Stimulated activated CD4-positive, alpha-beta T cell treated with anti-CD3 and anti-CD28 coated beads, Interleukin-15, amount 100 ng/mL, for 1 hour (primary cell): ENCODE measurements at regions not wholly inside any gene's neighbourhood (a gene's known extent, or its start where the extent isn't known, plus 50 kb on each side); places are given as distances from the start of the nearest gene placed in this dataset.

ENCODE experiments used
- DNase-seq, 2 donors: peaks; one replicate each; pipeline ENCODE4 v3.0.0-alpha.2; 2020; ENCODE audit warnings: low read depth in 1 of 2, low spot score in 1 of 2

DNA sequence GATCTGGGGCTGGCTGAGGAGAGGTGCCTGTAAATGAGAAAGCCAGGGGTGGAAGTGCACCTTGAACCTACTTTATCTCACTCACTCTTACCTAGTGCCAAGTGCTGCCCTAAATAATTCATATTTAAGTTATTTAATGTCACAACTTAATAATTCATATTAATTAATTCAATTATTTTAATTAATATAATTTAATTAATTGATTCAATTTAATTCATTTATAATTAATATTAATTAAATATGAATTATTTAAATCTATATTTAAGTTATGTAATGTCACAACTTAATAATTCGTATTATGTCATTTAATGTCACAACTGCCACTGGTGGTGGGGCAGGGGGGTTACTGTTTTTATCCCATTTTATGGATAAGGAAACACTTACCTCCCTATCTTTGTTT is 361.6 kb upstream of the RUNX1 start:
- DNase-seq: no peak

DNA sequence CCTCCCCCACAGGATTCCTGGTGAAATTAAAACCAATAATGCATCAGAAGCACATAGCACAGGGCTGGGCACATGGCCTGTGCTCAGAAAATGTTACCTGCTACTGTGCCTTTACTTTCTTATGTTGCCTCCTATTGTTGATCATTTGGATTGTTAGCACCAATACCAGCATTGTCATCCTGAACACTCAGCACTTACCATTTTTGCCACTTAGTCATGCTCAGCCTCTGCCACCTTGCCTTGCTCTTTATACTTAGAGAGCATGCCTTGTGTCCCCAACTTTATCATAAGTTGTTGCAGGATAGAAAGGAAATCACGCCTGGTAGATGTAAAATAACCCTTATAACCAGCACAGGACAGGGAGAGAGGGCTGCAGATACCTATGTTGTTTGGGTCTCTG is 361.0 kb upstream of the RUNX1 start:
- no peak for DNase-seq

DNA sequence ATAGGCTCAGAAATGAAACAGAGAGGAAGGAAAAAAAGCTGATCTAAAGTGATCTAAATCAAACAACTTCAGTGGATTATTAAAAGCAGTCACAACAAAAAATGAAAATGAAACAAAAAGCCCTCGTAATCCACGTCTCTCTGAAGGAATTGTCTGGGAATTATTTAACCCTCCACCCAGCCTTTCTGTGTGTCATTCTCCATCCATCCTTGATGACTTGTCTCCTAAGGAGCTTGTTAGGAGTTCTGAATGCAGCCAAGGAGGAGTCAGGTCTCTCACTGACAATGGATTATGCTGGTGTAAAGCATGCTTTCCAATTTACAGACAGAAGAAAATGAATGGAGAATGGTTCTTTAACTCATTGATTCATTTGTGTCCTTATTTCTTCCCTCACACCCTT is 359.3 kb upstream of the RUNX1 start:
- no peak for DNase-seq

DNA sequence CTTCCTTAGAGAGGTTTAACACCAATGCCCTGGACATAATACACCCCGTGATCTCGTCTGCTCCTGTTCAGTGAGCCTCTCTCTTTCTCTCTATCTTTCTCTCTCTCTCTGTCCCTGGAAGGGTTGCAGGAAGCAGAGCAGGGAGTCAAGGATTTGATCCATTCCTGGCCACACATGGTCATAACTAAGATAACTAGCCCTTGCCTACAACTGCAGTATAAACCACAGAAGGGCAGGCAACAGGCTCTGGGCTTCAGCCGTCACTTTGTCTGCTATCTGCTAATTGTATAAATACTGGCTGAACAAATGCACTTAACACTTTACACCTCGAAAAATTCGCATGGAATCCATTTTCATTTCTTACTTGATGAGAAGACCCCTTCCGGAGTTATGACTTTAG is 357.5 kb upstream of the RUNX1 start:
- no peak for DNase-seq

DNA sequence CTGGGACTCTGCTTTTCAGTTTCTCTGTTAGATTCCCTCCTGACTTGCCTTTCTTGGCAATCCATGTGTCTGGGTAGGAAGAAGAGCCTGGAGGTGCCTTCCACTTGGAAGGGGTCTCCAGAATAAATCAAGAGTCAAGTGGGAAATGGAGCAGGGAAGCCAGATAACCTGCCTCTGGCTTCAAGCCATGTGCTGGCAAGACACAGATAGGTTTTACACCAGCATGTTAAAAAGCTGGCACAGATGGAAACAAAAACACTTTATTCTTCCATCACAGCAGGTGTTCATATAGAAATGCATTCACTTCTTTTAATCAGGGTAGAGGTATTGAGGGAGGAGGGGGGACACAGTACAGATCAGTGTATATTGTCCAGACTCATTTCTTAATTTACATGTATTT is 356.9 kb upstream of the RUNX1 start:
- no peak for DNase-seq

DNA sequence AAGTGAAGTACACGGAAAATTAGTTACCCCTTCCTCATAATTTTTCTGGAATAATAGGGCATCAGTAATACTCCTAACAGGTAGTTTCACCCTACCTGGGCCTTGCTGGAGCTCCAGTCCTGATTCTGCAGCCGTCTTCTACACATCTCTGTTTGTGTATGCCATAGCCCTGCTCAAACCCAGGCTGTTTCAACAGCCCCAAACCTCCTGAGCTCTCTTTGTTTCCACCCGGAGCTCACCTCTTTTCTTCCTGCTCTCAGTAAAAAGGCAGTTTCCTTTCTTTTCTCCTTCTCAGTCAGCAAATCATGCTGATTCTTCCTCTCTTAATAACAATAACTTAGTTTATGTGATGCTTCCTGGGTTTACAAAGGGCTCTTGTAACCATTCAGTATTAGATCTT is 355.1 kb upstream of the RUNX1 start:
- no peak for DNase-seq

DNA sequence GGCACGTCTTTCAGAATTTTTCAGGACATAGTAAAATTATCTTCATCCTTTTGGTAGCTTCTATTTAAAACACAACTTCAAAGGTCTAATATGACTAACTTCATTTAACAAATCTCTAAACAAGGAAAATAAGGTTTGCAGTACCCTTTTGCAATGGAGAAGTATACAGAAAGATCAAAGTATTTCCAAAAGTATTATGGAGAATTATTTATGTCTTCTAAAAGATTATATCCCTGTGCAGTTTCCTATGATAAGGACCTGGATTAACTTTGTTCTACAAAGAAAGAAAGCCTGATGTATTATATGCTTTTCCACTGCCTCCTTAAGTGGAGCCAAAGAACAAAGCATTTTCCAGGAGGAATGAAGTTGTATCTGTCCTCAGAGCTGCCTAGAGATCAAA is 353.0 kb upstream of the RUNX1 start:
- DNase-seq: no peak

DNA sequence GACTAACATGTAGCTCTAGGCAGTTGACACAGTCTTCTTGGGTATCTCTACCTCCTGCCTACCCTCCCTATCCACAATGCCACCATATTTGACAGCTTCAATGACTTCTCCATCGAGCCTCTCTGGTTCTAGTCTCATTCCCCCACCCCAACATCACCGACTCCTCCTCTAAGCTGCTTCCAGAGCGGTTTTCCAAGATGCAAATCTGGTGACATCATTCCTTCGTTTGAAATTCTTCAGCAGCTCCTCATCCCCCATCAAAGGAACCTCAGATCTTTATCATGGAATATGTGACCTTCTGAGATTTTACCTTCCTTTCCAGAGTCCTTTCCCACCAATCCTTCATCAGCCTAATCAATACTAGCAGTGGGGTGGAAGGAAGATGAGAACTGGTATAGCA is 352.4 kb upstream of the RUNX1 start:
- no peak for DNase-seq

DNA sequence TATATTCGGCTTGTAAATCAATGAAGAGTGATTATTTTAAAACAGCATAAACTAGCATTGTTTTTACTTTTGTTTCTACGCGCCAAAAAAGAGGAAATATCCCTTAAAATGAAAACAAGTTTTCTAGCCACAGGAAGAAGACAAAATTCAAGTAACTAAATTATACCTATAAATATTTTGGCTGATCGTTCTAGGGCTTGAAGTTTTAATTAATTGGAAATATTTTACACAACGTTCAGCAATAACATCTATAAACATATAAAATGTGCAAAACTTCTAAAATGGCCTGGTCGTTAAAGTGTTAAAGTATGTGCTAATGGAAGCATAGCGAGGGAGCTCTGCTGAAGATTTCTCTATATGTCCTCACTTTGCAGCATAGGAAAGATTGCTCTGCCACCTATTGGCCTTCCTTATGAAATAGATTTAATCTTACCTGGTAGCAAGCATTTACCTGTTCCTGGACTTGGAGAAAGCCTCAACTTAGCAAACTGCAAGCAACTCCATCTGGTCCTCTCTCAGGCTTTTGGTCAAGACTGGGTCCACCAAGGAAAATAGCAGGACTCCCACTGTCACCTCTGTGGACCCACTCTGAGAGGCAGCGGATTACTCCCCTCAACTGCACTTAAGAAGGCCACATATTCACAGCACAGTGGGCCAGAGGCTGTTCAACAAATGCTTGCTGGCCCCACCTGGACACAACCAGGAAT is 351.3 kb upstream of the RUNX1 start:
- DNase-seq: peak in 1 of 2 donors; percentile 5

DNA sequence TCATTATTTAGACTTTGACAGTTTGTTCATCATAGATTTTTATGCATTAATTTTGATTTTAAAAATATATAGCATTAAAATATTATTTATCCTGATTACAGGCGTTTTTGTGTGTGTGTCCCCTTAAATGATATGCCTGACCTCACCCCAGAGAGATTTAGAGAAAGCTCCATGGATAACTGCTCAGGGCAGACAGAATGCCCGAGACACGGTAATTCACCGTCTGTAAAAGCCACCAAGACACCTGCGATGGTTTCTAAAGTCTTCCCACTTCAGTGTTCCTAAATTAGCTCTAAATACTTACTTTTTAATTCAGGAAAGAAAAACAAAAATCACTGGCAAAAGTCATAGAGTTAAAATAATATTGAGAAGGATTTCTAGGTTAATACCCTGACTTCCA is 350.6 kb upstream of the RUNX1 start:
- no peak for DNase-seq

DNA sequence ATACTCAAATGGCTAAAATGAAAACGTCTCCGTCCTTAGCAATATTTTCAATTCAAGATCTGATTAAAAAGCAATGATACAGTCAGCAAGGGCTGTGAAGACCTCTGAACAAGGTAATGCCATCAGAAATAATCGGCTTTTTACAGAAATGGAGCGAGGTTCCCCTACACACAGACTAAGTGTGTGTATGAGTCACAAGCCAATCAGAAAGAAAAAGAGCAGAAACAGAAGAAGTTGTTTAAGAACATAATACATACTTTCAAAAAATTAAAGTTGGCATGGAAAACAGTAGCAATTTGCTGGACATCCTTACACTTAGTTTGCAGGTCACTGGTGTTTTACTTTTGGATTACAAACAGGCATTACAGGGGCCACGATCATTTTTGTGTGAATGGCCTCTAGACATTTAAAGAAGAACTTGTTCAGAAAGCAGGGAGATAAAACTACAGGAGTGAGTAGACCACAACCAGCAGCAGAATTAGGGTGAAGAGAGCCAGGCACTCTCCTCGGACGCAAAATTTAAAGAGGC is 350.0 kb upstream of the RUNX1 start:
- DNase-seq: no peak

DNA sequence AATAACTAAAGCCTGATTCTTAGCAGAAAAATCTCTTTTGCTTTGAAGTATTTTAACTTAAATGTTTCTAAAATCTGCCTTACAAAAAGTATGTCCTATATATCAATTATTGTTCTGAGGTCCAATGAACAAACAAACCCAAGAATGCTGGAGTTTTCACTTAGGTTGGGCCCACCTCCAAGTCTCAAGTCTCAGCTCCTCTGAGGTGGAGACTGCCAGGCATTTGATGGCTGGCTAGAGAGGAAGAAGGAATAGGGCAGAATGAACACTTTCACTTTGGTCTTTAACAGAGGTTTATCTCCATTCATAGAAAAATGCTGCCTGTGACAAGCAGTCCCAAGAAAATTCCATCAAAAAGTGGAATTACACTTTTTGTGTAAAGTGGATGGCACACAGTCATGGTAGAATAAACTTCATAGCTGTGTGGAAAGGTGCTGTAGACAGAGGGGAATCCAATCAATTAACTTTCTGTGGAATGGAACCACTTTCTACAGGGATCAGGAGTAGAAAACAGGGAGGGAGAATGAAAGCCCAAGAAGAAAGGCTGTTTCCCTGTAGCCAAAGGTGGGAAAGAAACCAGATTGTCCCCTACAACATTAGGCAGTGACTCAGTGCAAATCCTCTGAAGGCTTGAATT is 349.4 kb upstream of the RUNX1 start:
- DNase-seq: no peak

DNA sequence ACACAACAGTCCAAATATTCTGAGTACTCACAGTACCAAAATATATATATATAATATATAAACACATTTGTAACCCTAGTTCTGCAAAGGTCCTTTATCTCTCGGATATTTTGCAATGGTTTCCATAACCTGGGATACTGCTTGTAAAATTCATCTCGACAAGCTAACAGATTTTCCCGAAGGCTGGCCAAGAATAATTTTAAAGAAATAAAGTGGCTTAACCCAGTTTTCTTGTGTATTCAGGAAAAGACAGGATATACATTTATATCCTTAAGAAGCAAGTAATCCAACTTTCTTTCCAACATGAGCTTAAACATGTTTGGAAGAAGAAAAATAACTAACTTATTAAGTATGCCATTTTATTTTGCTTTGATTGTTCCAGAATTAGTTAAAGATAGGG is 348.7 kb upstream of the RUNX1 start:
- no peak for DNase-seq

DNA sequence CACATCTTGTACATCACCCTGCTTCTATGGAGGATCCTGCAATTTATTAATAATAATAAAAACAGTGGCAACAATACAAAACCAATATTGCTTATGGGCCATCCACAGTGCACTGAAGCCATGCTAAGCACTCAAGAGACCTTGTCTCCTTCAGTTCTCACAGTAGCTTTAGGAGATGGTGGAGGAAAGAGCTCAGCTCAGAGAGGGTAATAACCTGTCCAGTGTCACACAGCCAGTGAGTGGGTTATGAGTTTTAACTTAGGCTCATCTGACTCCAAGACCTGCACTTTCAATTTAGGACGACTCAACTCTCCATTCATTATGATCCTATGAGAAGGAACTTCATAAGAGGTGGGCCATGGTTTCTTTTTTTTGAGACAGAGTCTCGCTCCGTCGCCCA is 347.6 kb upstream of the RUNX1 start:
- DNase-seq: no peak

DNA sequence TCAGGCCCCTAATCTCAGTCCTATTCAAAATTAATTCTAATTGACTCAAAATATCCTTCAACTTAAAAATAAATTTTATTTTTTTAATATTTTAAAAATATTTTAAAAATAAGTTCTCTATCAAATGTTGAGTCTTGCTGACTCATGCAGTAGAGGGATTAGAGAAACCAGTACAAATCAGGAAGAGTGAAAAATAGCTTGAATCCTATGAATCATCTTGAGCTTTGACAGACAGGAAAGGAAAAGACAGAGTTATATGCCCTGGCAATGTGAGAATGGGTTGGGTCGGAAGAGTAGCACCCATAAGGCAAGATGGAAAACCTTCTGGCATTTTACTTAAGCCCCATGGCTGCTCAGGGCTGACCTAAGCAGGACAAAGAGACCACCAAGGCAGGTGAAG is 346.6 kb upstream of the RUNX1 start:
- DNase-seq: no peak

DNA sequence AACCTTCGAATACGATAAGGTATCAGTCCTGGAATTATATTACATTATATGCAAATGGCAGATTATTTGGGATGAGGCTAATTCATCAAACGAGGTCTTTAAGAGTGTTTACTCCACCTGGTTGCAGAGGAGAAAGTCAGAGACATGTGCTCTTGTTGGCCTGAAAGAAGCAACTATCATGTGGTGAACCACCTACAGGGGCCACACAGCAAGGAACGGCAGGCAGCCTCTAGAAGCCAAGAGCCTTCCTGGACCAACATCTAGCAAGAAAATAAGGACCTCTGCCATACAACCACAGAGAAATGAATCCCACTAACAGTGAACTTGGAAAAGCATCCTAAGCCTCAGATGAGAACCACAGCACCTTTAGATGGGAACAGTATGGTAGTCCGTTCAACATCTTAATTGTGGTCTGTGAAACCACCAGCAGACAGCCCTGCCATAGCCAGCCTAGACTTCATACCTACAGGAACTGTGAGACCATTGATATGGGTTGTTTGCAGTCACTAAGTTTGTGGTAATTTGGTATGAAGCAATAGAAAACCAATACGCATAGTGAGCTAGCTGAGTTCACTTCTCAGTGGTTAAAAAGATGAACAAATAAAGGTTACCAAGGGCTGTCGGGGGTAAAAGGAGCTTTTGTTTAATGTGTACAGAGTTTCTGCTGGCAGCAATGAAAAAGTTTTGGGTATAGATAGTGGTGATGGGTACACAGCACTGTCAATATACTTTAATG is 345.7 kb upstream of the RUNX1 start:
- no peak for DNase-seq

DNA sequence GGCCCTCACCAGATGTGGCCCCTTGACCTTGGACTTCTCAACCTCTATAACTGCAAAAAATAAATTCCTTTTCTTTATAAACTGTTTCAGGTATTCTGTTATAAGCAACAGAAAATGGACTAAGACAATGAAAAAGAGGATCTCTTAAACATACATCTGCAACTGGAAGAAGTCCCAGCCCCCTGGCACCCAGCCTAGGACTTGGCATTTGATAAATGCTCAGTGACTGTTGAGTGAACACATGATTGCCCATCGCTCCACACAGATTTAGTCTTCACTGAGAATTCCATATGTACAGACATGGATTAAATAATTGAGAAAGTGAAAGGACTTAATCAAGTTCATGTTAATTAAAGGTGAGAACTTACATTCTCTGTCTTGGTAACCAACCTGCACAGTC is 344.9 kb upstream of the RUNX1 start:
- no peak for DNase-seq

DNA sequence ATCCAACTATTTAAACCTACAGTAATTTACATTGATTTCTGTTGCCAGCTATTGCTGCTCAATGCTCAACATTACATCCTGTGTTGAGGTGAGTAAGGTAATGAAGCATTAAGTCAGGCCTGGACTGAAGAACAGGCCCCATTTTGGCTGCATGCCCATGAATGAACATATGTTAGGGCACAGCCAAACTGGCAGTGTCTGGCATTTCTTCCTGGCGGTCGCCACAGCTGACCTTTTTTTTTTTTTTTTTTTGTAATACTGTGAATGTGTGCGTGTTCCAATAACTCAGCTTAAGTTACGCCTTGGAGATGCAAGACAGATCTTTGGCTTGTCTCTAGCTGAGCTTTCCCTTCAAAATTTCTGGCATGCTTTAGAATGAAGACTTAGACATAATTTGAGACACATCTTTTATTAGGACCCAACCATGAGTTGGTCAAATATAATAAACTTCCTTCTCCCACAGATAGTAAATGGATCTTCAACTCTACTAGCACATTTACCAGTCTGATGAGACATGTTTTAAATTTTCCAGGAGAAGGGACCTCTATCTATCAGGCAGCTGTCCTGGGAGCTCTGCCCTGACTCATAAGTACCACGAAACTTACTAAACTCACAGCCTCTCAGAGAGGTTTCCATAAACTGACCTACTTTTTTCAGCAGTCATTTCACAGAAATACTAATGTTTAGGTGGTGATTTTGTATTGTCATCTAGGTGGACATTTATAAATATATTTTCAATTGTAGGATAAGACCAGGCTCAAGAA is 341.1 kb upstream of the RUNX1 start:
- no peak for DNase-seq

DNA sequence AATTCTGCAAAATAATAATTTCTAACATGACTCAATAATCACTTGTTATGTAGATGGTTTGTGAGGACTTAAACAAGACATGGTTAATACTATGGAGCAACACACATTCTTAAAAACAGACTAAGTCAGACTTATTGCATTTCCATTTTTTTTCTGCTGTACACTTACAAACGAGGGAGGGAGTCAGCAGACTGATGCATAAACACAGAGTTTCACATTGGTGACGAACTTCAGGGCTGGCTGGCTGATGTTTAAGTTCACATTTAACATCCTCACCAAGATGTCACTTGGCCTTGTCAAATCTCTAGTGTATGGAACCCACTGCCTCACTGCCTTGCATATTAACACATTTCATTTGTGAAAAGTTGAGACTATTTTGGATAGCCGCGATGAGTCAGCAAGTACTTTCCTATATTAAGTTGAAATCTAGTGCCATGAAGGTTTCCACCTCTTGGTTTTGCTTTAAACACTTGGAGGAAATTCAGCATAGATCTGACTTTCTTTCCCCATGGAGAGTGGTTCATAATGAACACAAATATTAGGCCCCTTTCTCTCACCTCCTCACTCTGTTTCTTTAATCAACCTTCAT is 337.5 kb upstream of the RUNX1 start:
- no peak for DNase-seq

DNA sequence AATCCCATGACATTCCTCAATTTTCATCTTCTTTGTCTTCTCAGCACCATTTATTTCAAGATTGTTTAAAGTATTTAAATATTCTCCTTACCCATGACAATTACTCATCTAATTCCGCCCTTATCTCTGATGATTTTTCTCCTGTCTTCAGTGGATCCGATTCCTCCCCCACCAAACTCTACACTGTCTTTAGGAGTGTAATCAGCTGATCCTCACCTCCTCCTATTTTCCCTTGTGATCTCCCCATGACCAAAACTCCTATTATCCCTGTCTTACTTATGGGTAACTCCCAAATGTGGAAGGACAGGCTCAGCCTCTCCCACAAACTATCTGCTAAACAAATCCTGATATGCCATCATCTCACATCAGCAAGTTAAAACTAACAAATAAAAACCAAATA is 335.3 kb upstream of the RUNX1 start:
- DNase-seq: no peak

DNA sequence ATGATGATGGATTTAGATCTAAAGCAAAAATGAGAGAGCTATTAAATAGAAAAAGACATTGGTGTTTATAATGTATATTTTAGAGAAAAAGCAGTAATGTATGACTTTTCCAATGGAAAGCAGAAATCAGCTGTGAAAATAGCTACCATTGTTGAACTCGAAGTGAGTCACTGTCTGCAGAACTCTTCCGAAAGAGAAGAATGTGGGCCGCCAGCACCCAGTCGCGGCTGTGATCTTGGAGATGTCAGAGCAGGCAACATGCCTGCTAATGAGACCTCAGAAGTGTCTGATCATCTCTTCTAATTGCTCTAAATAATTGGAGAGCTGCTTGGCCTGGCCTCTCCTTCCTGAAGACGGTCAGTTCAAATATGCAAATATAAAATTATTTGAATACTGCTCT is 333.6 kb upstream of the RUNX1 start:
- no peak for DNase-seq
